ENCODE measurements at regions not wholly inside any gene's neighbourhood (a gene's known extent, or its start where the extent isn't known, plus 50 kb on each side); places are given as distances from the start of the nearest gene placed in this dataset.

DNA sequence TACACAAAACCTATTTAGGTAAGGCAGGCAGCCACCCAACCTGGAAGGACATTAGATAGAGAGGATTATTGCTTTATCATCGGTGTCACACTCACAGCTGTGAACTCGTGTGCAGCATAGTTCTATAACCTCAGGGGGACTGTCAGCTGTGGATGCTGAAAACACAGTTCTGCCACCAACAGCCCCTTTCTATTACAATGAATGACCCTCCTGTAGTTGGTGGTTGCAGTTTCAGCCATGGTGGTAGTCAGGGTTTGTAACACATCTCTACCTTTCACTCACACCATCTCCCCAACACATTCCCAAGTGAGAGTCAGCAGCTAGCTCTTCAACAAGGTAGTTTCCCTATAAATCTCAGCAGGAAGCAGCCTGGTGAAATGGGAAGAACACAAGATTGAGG lies 136.8 kb downstream of the ZC3H11B start:
- TF ChIP-seq, protein P1, sequence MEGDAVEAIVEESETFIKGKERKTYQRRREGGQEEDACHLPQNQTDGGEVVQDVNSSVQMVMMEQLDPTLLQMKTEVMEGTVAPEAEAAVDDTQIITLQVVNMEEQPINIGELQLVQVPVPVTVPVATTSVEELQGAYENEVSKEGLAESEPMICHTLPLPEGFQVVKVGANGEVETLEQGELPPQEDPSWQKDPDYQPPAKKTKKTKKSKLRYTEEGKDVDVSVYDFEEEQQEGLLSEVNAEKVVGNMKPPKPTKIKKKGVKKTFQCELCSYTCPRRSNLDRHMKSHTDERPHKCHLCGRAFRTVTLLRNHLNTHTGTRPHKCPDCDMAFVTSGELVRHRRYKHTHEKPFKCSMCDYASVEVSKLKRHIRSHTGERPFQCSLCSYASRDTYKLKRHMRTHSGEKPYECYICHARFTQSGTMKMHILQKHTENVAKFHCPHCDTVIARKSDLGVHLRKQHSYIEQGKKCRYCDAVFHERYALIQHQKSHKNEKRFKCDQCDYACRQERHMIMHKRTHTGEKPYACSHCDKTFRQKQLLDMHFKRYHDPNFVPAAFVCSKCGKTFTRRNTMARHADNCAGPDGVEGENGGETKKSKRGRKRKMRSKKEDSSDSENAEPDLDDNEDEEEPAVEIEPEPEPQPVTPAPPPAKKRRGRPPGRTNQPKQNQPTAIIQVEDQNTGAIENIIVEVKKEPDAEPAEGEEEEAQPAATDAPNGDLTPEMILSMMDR (conservative IDR thresholded peaks at IDR 0.05) = no peak
- TF ChIP-seq EZH2 (IDR thresholded peaks at IDR 0.05; ENCODE audit: low read depth) = no peak
